ENCODE measurements at regions not wholly inside any gene's neighbourhood (a gene's known extent, or its start where the extent isn't known, plus 50 kb on each side); places are given as distances from the start of the nearest gene placed in this dataset.
"Not testable (repeated sequence)": the region's sequence is repeated elsewhere in the genome, so short reads cannot be mapped to it uniquely, and the experiment has no call there.

- not testable (repeated sequence) for H3K27me3 ChIP-seq
These were observed 635.0 kb downstream of the RPIA start for GRCh38 chr2:89326455-89326854.

GRCh38 chr2:89328790-89329189 lies 637.3 kb downstream of the RPIA start:
- H3K27me3 ChIP-seq; H3K27ac ChIP-seq (replicated peaks in 1 of 4); H3K4me3 ChIP-seq; H3K9me3 ChIP-seq; DNase-seq (ENCODE audit: extremely low spot score); intact Hi-C loops (cut with DNase I); H3K36me3 ChIP-seq; H3K4me1 ChIP-seq: not testable (repeated sequence)
- WGBS = no CpG with 5 or more reads among the region's 1 CpG

More at GRCh38 chr2:89326455-89326854, 635.0 kb downstream of the RPIA start:
- H3K9me3 ChIP-seq; DNase-seq (ENCODE audit: extremely low spot score); H3K36me3 ChIP-seq; H3K4me3 ChIP-seq; intact Hi-C loops (cut with DNase I); H3K27ac ChIP-seq (replicated peaks in 1 of 4); H3K4me1 ChIP-seq: not testable (repeated sequence)
- no CpG with 5 or more reads among the region's 2 CpGs for WGBS

Small RNAs in the stretch of these regions (small RNA-seq; reads per million reads assigned to genes)
- gene IGKJ1 (0 reads per million in 3 donors), gene IGKJ3 (0 to 0.19 (median 0) reads per million in 3 donors), gene IGKJ4 (0 reads per million in 3 donors), gene IGKJ5 (0 reads per million in 3 donors), gene IGKV1-35 (0 reads per million in 3 donors), gene IGKV2-19 (0 reads per million in 3 donors), gene IGKV2-36 (0 reads per million in 3 donors), gene IGKV2-38 (0 reads per million in 3 donors), gene IGKV3-25 (0 reads per million in 3 donors), gene IGKV7-3 (0 reads per million in 3 donors), gene MIR4436A (0 reads per million in 3 donors)
